Fibroblast of the aortic adventitia (primary cell): ENCODE measurements at regions not wholly inside any gene's neighbourhood (a gene's known extent, or its start where the extent isn't known, plus 50 kb on each side); places are given as distances from the start of the nearest gene placed in this dataset.
"Not testable (repeated sequence)": the region's sequence is repeated elsewhere in the genome, so short reads cannot be mapped to it uniquely, and the experiment has no call there.

Experiments used
- DNase-seq: peaks from one replicate; pipeline ENCODE4 v3.0.0-alpha.2; 2010; ENCODE audit warnings: low read depth
- H3K4me3 ChIP-seq: 2 replicates; pipeline ENCODE4 v1.5.1; 2011; ENCODE audit warnings: low read depth, mild to moderate bottlenecking, control low read depth, low read length, moderate library complexity
- CTCF ChIP-seq: IDR thresholded peaks from 2 replicates; pipeline ENCODE4 v1.5.1; 2011; ENCODE audit warnings: mild to moderate bottlenecking, low read length, control low read depth, inconsistent platforms; ENCODE audit not compliant: insufficient read depth

GRCh38 chr5:53303105-53303504 is 177.3 kb upstream of the FST start:
- peak; percentile 72 for DNase-seq
- H3K4me3 ChIP-seq: no peak overlapping the region
- TF ChIP-seq CTCF: no peak

GRCh38 chr5:53305316-53305715 is 175.1 kb upstream of the FST start:
- DNase-seq, H3K4me3 ChIP-seq: not testable (repeated sequence)

GRCh38 chr5:53309653-53310052 is 170.8 kb upstream of the FST start:
- TF ChIP-seq CTCF: no peak
- DNase-seq: no peak
- H3K4me3 ChIP-seq: no peak overlapping the region

GRCh38 chr5:53311681-53312080 is 168.7 kb upstream of the FST start:
- TF ChIP-seq CTCF: no peak
- no peak for DNase-seq
- H3K4me3 ChIP-seq: no peak overlapping the region

- TF ChIP-seq CTCF: no peak
These were observed 167.3 kb upstream of the FST start for GRCh38 chr5:53313145-53313544.

GRCh38 chr5:53318303-53318702 is 162.1 kb upstream of the FST start:
- TF ChIP-seq CTCF: no peak
- H3K4me3 ChIP-seq: no peak overlapping the region
- no peak for DNase-seq

More at GRCh38 chr5:53313145-53313544, 167.3 kb upstream of the FST start:
- DNase-seq: no peak
- H3K4me3 ChIP-seq: no peak overlapping the region

- TF ChIP-seq CTCF: no peak
- no peak overlapping the region for H3K4me3 ChIP-seq
- DNase-seq: no peak
These were observed 161.1 kb upstream of the FST start for GRCh38 chr5:53319315-53319714.
